ENCODE measurements at regions not wholly inside any gene's neighbourhood (a gene's known extent, or its start where the extent isn't known, plus 50 kb on each side); places are given as distances from the start of the nearest gene placed in this dataset.

DNA sequence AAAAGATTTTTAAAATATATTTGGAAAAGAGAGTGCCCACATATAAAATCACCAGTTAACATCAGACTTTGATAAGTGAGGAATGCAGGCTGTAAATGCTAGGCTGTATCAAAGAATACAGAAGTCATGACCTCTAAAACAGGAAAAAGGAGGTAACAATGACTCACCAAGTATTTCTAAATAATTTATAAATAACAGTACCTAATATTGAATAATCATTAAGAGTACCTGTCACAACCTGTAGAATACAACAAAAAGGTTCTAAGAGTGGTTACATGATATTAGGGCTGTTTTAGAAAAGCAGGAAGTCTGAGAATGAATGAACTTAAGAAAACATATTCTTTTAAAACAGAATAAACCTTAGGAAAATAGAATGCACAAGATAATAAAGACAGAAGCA is 173.1 kb upstream of the CST7 start:
- TF ChIP-seq, protein P1, sequence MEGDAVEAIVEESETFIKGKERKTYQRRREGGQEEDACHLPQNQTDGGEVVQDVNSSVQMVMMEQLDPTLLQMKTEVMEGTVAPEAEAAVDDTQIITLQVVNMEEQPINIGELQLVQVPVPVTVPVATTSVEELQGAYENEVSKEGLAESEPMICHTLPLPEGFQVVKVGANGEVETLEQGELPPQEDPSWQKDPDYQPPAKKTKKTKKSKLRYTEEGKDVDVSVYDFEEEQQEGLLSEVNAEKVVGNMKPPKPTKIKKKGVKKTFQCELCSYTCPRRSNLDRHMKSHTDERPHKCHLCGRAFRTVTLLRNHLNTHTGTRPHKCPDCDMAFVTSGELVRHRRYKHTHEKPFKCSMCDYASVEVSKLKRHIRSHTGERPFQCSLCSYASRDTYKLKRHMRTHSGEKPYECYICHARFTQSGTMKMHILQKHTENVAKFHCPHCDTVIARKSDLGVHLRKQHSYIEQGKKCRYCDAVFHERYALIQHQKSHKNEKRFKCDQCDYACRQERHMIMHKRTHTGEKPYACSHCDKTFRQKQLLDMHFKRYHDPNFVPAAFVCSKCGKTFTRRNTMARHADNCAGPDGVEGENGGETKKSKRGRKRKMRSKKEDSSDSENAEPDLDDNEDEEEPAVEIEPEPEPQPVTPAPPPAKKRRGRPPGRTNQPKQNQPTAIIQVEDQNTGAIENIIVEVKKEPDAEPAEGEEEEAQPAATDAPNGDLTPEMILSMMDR (tag by site-specific recombination; IDR thresholded peaks at IDR 0.05): no peak
- TF ChIP-seq ZNF423 (tag by site-specific recombination; IDR thresholded peaks at IDR 0.05) (no peak), ZNF133 (tag by site-specific recombination; IDR thresholded peaks at IDR 0.05) (no peak), ZFP37 (tag by site-specific recombination; IDR thresholded peaks at IDR 0.05) (no peak), ZNF274 (IDR thresholded peaks at IDR 0.05; ENCODE audit: low read length) (no peak), ZNF274 (tag by site-specific recombination; IDR thresholded peaks at IDR 0.05; ENCODE audit: borderline replicate concordance) (no peak), KLF16 (tag by site-specific recombination; IDR thresholded peaks at IDR 0.05) (no peak), ZNF302 (tag by site-specific recombination; IDR thresholded peaks at IDR 0.05; ENCODE audit: low read depth) (no peak), ZNF629 (tag by site-specific recombination; IDR thresholded peaks at IDR 0.05) (no peak), ZBTB17 (tag by site-specific recombination; IDR thresholded peaks at IDR 0.05) (no peak), BCL11A (tag by site-specific recombination; IDR thresholded peaks at IDR 0.05; ENCODE audit: low read depth) (no peak), ZNF292 (tag by site-specific recombination; IDR thresholded peaks at IDR 0.05; ENCODE audit: borderline replicate concordance, low read depth) (no peak)
